GM23338 (cell line): ENCODE measurements at regions not wholly inside any gene's neighbourhood (a gene's known extent, or its start where the extent isn't known, plus 50 kb on each side); places are given as distances from the start of the nearest gene placed in this dataset.

ENCODE experiments used
- CREB1 ChIP-seq: fragments of 250-450 bp; sonication (Bioruptor Pico); IDR thresholded peaks from 2 replicates; pipeline ENCODE4 v1.5.0; 2020; ENCODE audit warnings: low read depth, mild to moderate bottlenecking, moderate library complexity
- EZH2 ChIP-seq: fragments of 200-600 bp; sonication (generic); IDR thresholded peaks from one replicate; pipeline ENCODE4 v1.8.0; 2017; ENCODE audit warnings: antibody characterized with exemption, mild to moderate bottlenecking, low read depth; ENCODE audit not compliant: unreplicated experiment
- EZH2phosphoT487 ChIP-seq: fragments of 200-600 bp; sonication (generic); IDR thresholded peaks from one replicate; pipeline ENCODE4 v1.8.1; 2018; ENCODE audit warnings: antibody characterized with exemption; ENCODE audit not compliant: unreplicated experiment
- JUNB ChIP-seq: IDR thresholded peaks from one replicate; pipeline ENCODE4 v1.6.1; 2016; ENCODE audit warnings: antibody characterized with exemption; ENCODE audit not compliant: unreplicated experiment
- POLR2AphosphoS5 ChIP-seq: IDR thresholded peaks from 2 replicates; pipeline ENCODE4 v1.6.1; 2016; ENCODE audit warnings: antibody characterized with exemption, low read depth
- ZNF114 ChIP-seq: fragments of 250-450 bp; sonication (Bioruptor Pico); IDR thresholded peaks from 2 replicates; pipeline ENCODE4 v1.5.0; 2020; ENCODE audit warnings: mild to moderate bottlenecking, moderate library complexity
- ZNF331 ChIP-seq: fragments of 250-450 bp; sonication (Bioruptor Pico); IDR thresholded peaks from 2 replicates; pipeline ENCODE4 v1.5.0; 2020; ENCODE audit warnings: low read depth, mild to moderate bottlenecking, moderate library complexity
- TF ChIP-seq, protein P1 (sequence below), 2 experiments: fragments of 200-600 bp in 1 of 2; sonication (generic) in 1 of 2; conservative IDR thresholded peaks; 2 replicates each; pipeline versions ENCODE4 v1.5.1 to v1.6.1; 2016 to 2017; ENCODE audit warnings: antibody characterized with exemption in 2 of 2, low read depth in 2 of 2, mild to moderate bottlenecking in 2 of 2, moderate library complexity in 1 of 2
- TF ChIP-seq, protein P2 (sequence below): IDR thresholded peaks from one replicate; pipeline ENCODE4 v1.6.1; 2018; ENCODE audit warnings: antibody characterized with exemption; ENCODE audit not compliant: unreplicated experiment

GRCh38 chr5:57002959-57003485 is 51.1 kb upstream of the MIER3 start:
- TF ChIP-seq, protein P1, sequence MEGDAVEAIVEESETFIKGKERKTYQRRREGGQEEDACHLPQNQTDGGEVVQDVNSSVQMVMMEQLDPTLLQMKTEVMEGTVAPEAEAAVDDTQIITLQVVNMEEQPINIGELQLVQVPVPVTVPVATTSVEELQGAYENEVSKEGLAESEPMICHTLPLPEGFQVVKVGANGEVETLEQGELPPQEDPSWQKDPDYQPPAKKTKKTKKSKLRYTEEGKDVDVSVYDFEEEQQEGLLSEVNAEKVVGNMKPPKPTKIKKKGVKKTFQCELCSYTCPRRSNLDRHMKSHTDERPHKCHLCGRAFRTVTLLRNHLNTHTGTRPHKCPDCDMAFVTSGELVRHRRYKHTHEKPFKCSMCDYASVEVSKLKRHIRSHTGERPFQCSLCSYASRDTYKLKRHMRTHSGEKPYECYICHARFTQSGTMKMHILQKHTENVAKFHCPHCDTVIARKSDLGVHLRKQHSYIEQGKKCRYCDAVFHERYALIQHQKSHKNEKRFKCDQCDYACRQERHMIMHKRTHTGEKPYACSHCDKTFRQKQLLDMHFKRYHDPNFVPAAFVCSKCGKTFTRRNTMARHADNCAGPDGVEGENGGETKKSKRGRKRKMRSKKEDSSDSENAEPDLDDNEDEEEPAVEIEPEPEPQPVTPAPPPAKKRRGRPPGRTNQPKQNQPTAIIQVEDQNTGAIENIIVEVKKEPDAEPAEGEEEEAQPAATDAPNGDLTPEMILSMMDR (conservative IDR thresholded peaks at IDR 0.05; ENCODE audit: low read depth in 2 of 2), result no peak
- TF ChIP-seq POLR2AphosphoS5 (no peak), EZH2 (no peak), ZNF114 (no peak), CREB1 (CRISPR knock-in tag) (no peak), ZNF331 (CRISPR knock-in tag) (no peak), JUNB (no peak), EZH2phosphoT487 (no peak)
- TF ChIP-seq, protein P2, sequence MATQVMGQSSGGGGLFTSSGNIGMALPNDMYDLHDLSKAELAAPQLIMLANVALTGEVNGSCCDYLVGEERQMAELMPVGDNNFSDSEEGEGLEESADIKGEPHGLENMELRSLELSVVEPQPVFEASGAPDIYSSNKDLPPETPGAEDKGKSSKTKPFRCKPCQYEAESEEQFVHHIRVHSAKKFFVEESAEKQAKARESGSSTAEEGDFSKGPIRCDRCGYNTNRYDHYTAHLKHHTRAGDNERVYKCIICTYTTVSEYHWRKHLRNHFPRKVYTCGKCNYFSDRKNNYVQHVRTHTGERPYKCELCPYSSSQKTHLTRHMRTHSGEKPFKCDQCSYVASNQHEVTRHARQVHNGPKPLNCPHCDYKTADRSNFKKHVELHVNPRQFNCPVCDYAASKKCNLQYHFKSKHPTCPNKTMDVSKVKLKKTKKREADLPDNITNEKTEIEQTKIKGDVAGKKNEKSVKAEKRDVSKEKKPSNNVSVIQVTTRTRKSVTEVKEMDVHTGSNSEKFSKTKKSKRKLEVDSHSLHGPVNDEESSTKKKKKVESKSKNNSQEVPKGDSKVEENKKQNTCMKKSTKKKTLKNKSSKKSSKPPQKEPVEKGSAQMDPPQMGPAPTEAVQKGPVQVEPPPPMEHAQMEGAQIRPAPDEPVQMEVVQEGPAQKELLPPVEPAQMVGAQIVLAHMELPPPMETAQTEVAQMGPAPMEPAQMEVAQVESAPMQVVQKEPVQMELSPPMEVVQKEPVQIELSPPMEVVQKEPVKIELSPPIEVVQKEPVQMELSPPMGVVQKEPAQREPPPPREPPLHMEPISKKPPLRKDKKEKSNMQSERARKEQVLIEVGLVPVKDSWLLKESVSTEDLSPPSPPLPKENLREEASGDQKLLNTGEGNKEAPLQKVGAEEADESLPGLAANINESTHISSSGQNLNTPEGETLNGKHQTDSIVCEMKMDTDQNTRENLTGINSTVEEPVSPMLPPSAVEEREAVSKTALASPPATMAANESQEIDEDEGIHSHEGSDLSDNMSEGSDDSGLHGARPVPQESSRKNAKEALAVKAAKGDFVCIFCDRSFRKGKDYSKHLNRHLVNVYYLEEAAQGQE, result no peak
